ENCODE measurements at regions not wholly inside any gene's neighbourhood (a gene's known extent, or its start where the extent isn't known, plus 50 kb on each side); places are given as distances from the start of the nearest gene placed in this dataset.

GRCh38 chr19:28956961-28957360, 256.0 kb downstream of the UQCRFS1 start:
- TF ChIP-seq CTCF (IDR thresholded peaks at IDR 0.05), result no peak

- no peak for TF ChIP-seq CTCF (IDR thresholded peaks at IDR 0.05)
Measured at GRCh38 chr19:28956421-28956820, 256.5 kb downstream of the UQCRFS1 start.

GRCh38 chr19:28949535-28949934, 263.4 kb downstream of the UQCRFS1 start:
- TF ChIP-seq CTCF (IDR thresholded peaks at IDR 0.05), result no peak

GRCh38 chr19:28949027-28949426, 263.9 kb downstream of the UQCRFS1 start:
- TF ChIP-seq CTCF (IDR thresholded peaks at IDR 0.05), result no peak

- no peak for TF ChIP-seq CTCF (IDR thresholded peaks at IDR 0.05)
Measured at GRCh38 chr19:28948566-28948965, 264.4 kb downstream of the UQCRFS1 start.

GRCh38 chr19:28948026-28948425, 264.9 kb downstream of the UQCRFS1 start:
- no peak for TF ChIP-seq CTCF (IDR thresholded peaks at IDR 0.05)

- no peak for TF ChIP-seq CTCF (IDR thresholded peaks at IDR 0.05)
Measured at GRCh38 chr19:28943651-28944050, 269.3 kb downstream of the UQCRFS1 start.

- no peak for TF ChIP-seq CTCF (IDR thresholded peaks at IDR 0.05)
Measured at GRCh38 chr19:28941833-28942232, 271.1 kb downstream of the UQCRFS1 start.

Data from LNCAP (cell line).